ENCODE measurements at regions not wholly inside any gene's neighbourhood (a gene's known extent, or its start where the extent isn't known, plus 50 kb on each side); places are given as distances from the start of the nearest gene placed in this dataset.

DNA sequence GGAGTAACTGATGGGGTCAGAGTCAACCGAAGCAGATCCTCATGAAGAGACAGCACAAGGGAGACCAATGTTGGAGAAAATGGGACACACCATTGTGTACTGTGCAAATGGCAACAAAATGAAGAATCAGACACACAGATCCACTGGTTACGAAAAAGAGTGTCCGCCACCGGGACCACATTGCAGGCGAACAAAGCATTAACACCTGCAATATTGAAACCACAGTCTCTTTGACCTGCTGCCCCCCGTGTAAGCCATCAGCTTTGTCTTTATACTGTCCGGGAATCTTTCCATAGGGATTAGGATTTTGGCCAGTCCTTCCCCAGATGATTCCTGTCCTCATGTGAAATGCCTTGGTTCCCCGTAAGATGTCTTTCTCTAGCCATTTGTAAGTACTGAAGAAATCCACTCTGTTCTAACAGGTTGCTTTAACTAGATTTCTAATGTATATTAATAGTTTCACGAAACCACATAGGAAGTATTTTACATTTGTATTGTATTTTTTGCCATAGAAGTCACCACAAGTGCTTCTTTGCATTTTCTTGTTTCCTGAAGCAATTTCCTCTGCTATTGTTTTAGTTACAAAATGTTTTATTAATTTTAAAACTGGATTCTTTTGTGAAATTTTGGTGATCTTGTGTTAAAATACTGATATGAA lies 140.8 kb upstream of the NFE2L3 start:
- DNase-seq: no peak

DNA sequence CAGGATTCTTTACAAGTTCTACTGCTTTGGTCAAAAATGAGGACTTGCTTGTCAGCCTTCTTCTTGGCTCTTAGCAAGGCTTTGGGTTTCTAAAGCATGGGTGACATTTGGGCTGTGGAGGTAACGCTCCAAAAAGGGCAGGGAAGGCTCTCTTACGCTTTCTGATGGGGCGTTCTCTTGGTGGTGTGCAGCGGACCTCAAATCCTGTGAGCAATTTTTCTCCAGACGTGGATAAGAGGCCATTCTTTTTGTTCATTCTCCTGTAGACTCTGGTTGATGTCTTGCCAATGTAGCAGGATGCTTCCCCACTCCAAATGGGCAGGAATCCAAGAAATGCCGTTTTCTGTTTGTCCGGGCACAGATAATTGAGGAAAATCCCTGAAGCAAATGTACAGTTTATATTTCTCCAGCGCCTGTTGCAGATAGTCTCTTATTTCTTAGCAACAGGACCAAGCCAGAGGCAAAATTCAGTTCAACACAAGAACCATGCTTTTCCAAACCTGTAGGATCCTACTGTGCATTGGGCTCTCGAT lies 138.4 kb upstream of the NFE2L3 start:
- DNase-seq: peak; percentile 92

DNA sequence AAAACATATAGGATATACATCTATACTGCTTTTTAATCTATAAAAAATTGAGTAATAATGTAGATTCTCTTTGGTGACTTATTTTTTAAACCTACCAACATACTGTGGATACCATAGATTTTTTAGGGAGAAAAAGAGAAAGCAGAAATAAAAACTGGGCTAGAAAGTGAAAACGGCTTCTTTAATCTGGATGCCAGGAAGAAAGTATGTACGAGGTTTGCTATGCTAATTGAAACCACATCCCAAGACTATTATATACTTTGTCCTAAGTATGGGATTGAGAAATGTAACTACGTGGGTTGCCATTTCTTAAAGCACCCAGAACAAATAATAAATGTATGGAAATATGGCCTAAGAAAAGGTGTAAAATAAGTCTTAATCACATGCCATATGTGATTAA lies 129.0 kb upstream of the NFE2L3 start:
- no peak for DNase-seq

DNA sequence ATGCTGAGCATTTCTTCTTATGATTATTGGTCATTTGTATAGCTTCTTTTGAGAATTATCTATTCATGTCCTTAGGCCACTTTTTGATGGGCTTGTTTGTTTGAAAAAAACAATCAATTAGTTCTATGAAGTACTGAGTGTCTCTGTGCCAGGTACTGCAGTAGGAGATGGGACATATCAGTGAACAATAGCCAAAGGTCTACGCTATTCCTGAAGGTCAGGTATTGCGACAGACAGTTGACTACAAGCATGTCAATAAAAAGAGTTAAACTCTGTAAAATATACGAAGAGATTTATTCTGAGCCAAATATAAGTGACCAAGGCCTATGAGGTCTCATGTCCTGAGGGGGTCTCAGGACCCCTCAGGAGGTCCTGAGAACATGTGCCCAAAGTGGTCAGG lies 122.1 kb upstream of the NFE2L3 start:
- DNase-seq: no peak

DNA sequence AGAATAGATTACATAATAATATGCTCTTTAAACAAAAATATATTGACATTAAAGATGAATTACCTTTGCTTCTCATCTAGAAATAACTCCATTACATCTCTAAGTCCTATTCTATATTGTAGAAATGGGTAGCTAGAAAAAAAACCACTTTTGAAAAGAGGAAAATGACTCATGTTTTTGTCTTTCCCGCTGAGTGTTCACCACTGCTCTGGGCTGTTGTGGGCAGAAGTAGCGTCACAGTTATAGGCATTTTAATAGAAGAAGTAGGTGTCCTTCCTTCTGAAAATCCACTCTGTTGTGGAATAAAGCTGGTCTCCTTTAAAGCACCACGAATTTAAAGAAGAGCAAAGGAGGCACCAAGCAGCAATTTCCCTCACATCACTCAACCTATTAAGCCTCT lies 117.6 kb upstream of the NFE2L3 start:
- DNase-seq: no peak

DNA sequence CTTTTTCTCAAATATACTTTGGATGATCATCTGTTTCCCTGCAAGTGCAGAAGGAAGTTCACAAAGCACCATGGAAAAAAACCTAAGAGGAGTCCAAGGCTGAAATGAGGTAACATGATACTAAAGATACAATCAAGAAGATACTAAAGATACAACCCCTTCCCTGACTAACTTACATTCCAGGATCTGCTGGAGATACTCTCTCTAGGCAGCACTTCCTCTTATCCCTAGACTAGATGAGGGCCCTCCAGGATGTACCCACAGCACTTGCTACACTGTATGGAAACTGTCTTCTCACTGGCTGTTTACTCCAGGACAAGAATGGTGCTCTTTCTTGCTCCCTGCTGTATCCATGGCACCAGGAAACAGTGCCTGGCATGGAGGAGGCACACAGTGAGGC lies 116.4 kb upstream of the NFE2L3 start:
- no peak for DNase-seq

DNA sequence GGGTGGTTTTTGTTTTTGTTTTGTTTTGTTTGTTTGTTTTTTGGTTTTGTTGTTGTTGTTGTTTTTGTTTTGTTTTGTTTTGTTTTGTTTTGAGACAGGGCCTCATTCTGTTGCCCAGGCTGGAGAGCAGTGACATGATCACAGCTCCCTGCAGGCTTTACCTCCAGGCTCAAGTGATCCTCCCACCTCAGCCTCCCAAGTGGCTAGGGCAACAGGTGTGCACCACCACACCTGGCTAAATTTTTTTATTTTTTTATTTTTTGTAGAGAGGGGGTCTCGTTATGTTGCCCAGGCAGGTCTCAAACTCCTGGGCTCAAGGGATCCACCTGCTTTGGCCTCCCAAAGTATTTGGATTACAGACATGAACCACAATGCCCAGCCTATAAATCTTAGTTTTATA lies 115.9 kb upstream of the NFE2L3 start:
- DNase-seq: no peak

DNA sequence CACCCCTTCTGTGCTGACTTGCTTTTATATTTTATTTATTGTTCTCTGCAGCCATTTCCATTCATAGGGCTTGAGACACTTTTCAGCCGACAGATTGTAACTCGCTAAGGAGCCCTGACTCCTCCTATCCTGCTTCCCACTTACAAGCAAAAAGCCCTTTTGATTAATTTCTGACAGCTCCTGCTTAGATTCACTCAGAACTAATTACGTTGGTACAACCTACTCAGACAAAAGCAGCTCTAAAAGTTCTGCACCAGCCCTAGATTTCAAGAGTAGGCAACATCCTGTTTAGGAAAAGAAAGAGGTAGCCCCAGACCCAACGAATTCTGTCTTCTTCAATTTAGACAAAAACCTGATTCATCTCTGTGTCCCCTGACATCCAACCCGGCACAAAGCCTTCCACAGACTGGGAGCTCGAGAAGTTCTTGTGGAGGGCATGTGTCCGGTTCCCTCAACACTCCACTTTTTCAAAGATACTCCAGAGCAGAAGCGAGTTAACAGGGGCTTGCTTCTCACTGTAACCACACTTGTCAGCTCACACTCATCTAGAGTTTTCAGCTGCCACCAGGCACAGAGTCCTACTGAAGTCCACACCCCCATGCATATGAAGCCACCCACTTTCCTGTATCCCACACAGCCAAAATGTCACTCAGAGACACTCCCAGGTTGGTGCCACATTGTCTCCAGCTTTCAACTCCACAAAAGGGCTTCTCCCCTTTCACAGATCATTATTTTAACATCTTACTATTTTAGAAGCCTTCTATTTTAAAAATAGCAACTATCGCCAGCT lies 113.6 kb upstream of the NFE2L3 start:
- no peak for DNase-seq

DNA sequence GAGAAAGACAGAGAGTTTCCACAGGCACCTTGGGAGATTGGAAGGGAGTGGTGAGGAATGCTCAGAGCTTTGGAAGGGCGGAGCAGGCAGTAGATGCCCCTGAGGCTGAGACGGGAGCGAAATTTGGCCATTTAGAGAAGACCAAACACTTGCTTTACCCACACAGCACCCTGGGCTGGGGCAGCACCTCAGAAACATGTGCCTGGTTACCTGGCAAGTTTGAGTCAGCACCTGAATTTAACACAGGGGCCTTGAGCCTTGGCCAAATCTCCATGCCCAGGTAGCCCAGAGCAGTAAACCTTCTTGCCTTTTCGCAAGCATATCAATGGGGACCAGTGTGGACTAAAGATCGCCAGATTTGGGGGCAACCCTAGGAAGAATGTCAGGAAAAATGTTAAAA lies 111.9 kb upstream of the NFE2L3 start:
- no peak for DNase-seq

DNA sequence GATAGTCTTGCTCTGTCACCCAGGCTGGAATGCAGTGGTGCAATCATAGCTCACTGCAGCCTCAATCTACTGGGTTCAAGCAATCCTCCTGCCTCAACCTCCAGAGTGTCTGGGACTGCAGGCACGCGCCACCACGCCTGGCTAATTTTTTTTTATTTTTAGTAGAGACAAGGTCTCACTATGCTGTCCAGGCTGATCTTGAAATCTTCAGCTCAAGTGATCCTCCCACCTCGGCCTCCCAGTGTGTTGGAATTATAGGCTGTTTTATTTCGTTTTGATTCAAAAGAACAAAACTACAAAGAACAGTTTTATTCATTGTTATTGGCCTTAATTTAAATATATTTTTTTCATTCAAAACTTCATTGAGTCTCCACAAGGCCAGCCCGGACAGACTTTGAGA lies 109.8 kb upstream of the NFE2L3 start:
- no peak for DNase-seq

DNA sequence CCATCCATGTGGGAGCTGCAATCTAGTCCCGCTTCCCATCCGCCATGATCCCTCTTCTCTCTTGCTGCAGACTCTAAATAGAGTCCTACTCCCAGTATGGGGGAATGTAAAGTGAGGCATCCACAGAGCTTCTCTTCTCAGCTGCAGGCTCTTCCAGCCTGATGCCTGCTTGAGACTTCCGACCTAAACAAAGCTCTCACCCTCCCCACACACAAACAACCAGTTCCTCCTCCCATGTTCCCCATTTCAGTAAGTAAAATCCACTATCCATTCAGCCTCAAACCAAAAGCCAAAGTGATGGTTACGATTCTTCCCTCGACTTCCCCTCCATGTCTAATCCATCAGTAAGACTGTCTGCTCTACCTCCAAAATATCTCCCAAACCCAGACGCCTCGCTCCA lies 108.2 kb upstream of the NFE2L3 start:
- no peak for DNase-seq

DNA sequence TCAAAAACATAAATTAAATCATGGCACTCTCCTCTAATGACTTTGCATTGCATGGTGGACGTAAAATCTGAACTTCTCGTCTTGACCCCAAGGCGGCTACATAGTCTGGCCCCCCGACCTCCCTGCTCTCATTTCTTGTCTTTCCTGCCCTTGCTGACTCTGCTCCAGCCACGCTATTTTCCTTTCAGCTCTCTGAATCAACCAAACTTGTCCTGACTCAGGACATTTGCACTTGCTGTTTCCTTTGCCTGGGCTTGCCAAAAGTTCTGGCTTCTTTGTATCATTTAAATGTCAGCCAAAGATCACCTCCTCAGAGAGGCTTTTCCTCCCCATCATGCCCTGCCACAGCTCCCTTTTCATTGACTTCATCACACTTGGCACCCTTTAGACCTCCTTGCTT lies 107.7 kb upstream of the NFE2L3 start:
- DNase-seq: no peak

DNA sequence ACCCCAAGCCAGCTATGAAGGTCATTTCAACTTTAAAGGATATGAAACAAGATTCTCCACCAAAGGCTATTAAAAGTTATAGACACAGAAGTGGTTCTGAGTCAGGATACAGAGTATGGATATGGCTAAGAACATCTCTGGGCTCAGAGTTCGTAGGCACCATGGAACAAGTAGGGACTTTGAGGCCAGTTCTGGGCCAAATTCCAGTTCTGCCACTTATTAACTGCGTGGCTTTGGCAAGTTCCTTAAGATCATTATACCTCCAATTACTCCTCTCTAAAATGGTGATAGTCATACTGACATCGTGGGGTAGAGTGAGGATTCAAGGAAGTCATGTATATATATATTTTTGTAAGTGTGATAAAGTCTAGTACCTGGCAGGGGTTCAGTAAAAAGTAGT lies 105.8 kb upstream of the NFE2L3 start:
- no peak for DNase-seq

DNA sequence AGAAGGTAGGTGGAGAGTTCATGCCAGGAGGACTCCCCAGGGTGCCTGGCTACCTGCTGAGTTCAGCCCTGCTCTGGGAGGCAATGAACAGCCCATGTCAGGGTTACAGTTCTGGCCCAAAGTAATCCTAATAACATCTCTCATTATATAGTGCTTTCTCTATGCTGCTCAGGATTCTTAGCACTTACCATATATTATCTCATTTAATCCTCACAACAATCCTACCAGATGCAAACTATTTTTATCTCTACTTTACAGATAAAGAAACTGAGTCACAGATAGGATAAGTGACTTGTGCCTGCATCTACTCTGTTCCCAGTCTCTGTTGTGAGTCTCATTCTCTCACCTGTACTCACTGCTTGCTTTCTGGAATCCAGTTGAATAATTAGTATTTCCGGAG lies 105.1 kb upstream of the NFE2L3 start:
- DNase-seq: no peak

DNA sequence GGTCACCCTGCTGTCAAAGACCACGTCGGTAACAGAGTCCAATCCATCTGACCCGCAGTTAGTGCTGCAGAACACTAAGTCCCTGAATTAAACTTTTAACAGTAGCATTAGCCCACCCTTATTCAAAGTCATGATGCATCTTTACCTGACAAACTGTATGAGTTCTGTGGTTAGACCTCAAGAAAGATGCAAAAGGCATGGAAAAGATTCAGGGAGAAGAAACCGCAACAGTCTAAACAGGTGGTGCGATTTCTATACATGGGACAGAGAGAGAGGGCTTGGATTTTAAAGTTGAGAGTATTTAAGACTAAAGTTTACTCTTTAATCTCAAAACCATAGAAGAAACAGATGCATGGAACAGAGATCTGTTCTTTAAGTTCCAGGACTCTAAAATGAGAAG lies 103.3 kb upstream of the NFE2L3 start:
- DNase-seq: no peak

DNA sequence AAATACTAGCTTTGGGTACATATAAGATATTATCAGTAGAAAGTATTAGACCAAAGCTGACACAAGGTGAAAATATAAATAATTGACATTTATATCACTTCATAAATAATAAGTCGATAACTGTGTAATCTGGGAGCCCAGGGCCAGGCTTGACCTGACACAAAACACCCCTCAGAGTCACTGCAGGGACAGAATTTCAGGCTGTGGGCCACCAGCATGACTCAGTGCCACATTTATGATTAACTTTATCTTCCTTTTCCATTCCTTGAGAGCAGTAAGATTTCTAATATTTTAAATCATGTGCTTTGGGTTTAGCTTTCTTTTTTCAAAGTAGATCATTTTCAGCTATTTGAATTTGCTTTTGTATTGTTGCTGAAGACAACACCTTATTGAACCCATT lies 102.9 kb upstream of the NFE2L3 start:
- no peak for DNase-seq

DNA sequence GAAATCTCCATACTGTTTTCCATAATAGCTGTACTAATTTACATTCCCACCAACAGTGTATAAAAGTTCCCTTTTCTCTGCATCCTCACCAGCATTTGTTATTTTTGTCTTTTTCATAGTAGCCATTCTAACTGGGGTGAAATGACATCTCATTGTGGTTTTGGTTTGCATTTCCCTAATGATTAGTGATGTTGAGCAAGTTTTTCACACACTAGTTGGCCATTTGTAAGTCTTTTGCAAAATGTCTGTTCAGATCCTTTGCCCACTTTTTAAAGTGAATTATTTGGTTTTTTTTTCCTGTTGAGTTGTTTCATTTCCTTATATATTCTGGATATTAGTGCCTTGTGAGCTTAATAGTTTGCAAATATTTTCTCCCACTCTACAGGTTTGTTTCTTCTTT lies 101.0 kb upstream of the NFE2L3 start:
- DNase-seq: no peak

DNA sequence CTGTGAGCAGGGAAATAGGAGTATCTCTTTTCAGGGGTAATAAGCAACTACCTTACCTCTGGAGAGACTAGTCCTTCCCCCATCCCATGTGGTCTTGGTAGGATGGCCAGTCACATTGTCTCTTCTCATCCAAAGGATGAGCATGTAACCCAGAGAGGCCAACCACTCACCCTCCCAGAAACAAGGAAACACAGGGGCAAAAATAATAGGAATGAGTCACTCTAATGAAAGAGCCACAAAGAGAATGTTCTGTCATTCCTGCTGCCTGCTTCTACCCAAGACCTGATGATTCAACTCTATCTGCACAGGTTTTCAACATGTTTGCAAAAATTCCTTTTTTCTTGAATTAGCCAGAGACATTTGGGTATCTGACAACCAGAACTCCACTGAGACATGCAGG lies 99.3 kb upstream of the NFE2L3 start:
- DNase-seq: no peak

DNA sequence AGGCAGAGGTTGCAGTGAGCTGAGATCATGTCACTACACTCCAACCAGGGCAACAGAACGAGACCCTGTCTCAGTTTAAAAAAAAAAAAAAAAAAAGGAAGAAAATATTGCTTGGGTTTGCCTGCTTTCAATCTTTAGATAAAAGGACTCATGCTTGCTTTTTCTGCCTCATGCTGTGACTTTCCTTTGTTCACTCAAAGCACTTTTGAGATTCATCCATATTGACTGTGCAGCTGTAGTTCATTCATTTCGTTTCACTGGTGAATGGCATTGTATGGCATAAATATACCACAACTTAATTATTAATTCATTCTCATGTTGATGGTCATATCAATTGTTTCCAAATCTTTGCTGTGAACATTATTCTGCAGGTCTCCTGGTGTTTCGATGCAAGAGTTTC lies 97.6 kb upstream of the NFE2L3 start:
- no peak for DNase-seq

DNA sequence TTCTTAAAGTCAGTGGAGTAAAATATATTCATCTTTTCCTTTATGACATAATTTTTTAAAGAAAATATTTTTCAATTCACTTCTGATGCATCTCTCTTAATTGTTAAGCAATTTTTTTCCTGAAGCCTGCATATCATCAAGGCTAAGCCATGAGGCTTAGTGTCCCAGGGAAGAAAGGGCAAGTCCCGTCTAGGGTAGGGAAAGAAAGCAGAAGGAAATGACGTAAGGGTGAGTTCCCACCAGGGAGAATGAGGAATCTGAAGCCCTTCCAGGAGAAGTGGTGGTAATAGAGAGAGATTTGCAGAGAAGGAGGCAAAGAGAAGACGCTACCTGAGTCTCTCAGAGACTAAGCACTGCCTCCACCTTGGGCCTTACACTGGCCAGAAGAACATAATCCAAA lies 96.8 kb upstream of the NFE2L3 start:
- no peak for DNase-seq

DNA sequence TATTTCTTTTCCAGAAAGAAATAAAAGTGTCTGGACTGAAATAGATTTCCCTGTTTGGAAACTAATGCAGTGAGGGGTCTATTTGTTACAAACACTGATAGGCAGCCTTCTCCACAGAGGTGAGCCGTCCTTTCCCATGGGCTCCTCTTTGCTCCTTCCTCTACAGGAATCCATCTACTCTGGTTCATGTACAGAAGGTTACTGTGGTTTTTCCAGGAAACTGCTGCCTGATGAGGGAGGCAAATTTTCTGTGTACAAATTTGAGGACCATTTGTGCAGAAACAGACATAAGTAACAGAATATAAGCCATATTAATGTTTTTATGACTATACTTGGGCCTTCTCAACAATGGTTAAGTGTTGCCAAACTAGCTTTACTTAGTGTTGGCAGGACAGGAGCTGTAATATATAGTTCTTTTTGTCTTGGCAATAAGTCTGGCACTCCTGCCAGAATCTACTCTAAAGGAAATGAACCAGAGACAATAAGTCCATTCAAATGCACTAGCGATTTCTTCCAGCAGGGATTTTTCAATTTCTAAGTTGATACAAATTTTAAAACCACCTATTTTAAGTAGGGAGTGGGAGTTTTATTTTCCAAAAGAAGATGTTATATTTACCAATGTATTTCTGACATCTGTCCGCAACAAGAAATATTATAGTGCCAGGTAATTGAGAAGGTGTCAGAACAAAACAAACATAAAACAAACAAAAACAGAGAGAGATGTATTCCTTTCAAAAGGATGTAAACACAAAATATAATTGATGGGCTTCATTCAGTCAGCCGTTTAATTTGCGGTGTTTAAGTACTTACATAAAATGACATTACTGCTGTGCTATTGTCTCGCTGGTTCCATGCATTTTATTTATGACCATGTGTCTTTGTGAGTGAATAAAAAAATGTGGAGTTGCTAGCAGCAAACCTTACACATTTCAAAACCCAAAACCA lies 91.0 kb upstream of the NFE2L3 start:
- DNase-seq: peak; percentile 88

DNA sequence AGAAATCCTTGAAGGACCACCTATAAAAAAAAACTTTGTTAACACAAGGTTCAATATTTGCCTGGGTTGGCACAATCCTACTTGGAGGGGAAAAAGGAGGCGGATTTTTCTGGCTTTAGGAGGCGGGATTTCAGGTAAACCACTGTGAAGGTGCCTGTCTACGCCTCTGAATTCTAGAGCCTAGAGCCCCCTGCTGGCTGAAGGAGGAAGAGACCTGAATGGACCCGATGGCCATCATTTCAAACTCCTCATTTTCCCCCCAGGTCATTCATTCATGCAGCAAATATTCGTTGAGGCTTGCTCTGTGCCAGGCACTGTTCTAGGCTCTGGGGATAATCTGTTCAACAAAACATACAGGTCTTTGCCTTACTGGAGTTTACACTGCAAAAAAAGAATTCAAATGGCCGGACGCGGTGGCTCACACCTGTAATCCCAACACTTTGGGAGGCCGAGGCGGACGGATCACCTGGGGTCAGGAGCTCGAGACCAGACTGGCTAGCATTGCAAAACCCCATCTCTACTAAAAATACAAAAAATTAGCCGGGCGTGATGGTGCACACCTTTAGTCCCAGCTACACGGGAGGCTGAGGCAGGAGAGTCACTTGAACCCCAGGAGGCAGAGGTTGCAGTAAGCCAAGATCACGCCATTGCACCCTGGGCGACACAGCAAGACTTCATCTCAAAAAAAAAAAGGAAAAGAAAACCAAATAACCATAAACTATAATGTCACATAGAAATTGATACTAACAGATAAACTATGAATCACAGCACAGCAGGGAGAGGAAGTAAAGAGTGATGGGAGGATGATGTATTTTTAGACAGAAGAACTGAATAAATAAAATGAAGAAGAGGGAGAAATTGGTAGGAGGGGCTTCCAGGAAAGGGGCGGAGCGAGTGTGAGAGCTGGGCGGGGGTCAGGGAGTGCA lies 90.1 kb upstream of the NFE2L3 start:
- peak; percentile 88 for DNase-seq
